GM19324 (cell line): ENCODE measurements at regions not wholly inside any gene's neighbourhood (a gene's known extent, or its start where the extent isn't known, plus 50 kb on each side); places are given as distances from the start of the nearest gene placed in this dataset.
"Not testable (repeated sequence)": the region's sequence is repeated elsewhere in the genome, so short reads cannot be mapped to it uniquely, and the experiment has no call there.

Source experiments
- ATAC-seq: cut with Tn5 transposase; IDR thresholded peaks from one replicate; pipeline ENCODE4 v1.9.1; 2021; ENCODE audit warnings: mild to moderate bottlenecking, moderate library complexity; ENCODE audit not compliant: unreplicated experiment, low FRiP score

DNA sequence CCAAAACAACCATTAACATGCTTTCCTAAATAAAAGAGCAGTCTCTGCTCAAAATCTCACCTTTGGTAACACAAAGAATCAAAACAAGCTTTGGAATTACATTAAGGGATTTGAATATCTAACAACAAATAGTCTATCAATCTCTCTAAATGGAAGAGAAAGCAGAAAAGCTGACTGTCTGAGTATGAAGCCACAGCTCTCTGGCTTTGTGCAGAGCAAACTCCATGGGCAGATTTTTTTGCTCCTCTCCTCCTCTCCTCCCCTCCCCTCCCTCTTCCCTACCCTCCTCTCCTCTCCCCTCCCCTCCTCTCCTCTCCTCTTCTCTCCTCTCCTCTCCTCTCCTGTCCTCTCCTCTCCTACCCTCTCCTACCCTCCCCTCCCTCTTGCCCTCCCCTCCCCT, 329.5 kb upstream of the ETAA1 start:
- no peak for ATAC-seq

GRCh38 chr2:67070826-67071225, 326.3 kb upstream of the ETAA1 start:
- no peak for ATAC-seq

GRCh38 chr2:67075056-67075455, 322.1 kb upstream of the ETAA1 start:
- ATAC-seq = no peak

- no peak for ATAC-seq
These were observed 321.4 kb upstream of the ETAA1 start for GRCh38 chr2:67075530-67076238.

DNA sequence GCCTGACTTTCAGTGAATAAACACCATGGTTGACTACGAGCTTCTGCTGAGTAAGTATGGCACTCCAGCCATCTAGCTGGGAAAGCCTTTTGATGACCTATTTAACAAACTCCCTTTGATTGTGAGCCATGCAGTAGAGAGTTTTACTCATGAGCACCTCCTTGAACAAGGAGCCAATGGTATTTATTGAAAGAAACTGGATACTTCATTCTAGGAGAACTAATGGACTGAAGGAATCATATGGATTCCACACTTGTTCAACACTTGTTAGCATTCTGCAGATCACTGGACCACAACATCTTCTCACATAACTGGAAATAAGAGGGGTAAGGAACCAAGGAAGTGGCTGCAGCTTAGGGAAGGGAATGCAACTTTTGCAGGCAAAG, 320.9 kb upstream of the ETAA1 start:
- no peak for ATAC-seq

DNA sequence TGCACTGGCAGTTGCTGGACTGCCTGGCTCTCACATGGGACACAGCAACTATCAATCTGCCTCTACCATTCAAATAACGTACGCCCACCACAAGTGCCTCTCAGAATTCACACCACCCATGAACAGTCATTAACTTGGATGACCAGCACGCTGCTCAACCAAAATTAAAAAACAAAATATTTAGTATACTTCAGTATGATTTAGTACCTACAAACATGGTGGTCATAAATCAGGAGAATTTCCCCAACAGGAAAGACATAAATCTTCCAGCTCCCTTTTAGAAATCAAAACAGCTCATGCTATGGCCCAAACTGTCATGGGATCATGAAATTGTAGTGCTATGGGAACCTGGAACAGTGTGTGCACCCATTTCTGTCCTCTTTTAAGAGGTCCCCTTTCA, 317.4 kb upstream of the ETAA1 start:
- no peak for ATAC-seq

DNA sequence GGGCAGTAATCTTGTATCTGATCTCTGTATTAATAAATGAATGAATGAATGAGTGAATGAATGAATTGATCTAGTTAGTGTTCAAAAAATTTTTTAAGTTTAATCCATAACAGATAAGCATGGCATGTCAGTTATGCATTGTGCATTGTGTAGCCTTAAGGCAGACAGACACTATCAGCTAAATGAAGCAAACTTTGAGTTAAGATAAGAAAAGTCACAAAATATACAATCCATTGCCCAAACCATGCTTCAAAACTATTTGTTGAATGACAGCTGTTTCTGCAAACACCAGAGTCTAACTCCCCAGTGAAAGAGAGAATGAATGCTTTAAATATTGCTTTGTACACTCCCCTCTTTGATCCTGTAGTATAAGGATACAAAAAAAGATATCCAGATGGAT, 314.3 kb upstream of the ETAA1 start:
- no peak for ATAC-seq

- ATAC-seq = no peak
These were observed 313.2 kb upstream of the ETAA1 start for GRCh38 chr2:67083951-67084350.

- no peak for ATAC-seq
These were observed 312.0 kb upstream of the ETAA1 start for GRCh38 chr2:67085146-67085545.

DNA sequence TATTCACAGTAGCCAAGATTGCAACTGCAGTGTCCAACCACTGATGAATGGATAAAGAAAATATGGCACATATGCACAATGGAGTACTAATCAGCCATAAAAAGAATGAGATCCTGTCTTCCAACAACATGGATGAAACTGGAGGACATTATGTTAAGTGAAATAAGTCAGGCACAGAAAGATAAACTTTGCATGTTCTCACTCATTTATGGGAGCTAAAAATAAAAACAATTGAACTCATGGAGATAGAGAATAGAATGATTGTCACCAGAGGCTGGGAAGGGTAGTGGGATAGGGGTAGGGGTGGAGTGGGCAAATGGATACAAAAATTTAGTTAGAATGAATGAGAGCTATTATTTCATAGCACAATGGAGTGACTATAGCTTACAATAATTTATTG, 305.5 kb upstream of the ETAA1 start:
- no peak for ATAC-seq

GRCh38 chr2:67095121-67095520, 302.0 kb upstream of the ETAA1 start:
- no peak for ATAC-seq

DNA sequence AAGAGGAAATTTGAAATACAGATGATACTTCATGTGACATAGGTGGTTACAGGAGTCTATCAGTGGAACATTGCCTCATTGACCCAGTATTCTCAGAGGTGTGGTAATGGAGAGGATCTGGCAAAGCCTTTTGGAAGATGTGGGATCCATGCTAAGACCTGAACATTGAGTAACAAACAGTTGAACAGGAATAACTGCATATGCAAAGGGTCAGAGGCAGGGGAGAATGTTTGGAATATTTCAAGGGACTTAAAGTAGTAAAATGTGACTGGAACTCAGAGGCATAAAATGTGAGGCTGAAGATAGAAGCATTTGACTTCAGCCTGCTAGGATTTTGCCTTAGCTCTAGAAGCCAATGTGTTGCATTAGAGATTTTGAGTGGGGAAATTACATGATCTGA, 300.2 kb upstream of the ETAA1 start:
- ATAC-seq = no peak

- ATAC-seq = no peak
These were observed 294.0 kb upstream of the ETAA1 start for GRCh38 chr2:67103157-67103556.

DNA sequence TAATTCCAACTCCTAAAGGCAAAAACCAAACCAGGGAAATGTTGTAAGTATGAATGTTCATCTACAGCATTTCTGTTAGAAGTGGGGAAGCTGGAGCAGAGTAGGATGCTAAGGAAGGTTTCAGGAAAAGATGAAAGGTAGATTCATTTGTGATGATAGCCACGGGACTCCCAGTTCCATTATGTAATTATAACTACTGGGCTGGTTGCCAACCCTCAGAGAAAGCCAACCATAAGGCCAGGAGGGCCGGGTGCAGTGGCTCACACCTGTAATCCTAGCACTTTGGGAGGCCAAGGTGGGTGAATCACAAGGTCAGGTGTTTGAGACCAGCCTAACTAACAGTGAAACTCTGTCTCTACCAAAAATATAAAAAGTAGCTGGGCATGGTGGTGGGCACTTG, 288.9 kb upstream of the ETAA1 start:
- ATAC-seq = no peak

DNA sequence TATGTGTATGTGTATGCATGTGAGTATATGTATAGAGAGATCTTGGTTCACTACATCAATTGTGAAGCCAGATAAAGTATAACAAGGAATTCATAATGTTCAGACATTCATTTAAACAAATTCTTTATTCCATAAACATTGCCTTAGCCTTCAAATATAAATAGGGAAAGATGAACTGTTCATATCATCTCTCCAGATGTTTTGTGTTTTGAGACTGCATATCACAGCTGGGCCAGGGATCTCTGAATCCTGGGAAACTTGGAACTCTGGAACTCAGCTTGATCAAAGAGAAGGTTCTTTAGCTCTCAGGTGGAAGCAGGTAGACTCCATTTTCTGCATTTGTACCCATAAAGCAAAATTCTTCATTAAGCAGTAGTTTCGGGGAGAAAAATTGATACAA, 272.6 kb upstream of the ETAA1 start:
- no peak for ATAC-seq

GRCh38 chr2:67130531-67131256, 266.4 kb upstream of the ETAA1 start:
- no peak for ATAC-seq

DNA sequence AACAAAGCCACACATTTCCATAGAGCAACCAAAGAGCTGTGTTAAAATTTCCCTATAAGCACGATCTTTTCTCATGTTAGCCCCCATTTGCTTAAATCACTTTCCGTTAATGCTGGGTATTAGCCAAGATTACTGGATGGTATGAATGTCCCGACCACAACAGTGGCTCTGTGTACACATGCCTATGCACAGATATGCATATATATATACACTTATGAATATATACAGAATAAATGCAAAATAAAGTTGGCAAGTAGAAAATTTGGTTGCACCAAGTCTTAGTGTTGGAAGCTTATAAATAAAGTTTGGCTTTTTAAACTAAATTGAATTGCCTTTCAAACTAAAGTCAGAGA, 265.9 kb upstream of the ETAA1 start:
- ATAC-seq = no peak

DNA sequence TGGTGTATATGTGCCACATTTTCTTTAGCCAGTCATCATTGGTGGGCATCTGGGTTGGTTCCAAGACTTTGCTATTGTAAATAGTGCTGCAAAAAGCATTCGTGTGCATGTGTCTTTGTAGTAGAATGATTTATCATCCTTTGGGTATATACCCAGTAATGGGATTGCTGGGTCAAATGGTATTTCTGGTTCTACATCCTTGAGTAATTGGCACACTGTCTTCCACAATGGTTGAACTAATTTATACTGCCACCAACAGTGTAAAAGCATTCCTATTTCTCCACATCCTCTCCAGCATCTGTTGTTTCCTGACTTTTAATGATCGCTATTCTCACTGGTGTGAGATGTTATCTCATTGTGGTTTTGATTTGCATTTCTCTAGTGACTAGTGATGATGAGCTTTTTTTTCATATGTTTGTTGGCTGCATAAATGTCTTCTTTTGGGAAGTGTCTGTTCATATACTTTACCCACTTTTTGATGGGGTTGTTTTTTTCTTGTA, 264.6 kb upstream of the ETAA1 start:
- ATAC-seq = not testable (repeated sequence)

GRCh38 chr2:67135208-67135607, 261.9 kb upstream of the ETAA1 start:
- ATAC-seq = no peak

- ATAC-seq = no peak
These were observed 259.4 kb upstream of the ETAA1 start for GRCh38 chr2:67137699-67138098.

DNA sequence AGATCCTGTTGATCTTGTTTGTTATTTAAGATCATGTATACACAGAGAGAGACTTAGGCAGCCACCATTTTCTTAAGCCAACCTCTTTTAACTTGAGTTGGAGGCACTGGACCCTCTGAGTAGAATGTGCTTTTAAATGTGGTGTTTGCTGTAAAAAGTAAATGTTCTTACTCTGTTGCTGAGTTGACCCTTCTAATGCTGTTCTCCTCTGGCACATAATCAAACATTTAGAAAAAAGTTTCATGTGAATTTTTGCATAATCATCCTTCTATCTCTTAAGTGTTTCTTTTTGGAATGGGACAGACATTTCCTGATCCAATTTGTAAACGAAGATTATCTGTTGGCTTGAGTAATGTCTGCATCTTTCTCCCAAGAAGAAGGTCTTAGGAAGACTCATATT, 255.1 kb upstream of the ETAA1 start:
- no peak for ATAC-seq

DNA sequence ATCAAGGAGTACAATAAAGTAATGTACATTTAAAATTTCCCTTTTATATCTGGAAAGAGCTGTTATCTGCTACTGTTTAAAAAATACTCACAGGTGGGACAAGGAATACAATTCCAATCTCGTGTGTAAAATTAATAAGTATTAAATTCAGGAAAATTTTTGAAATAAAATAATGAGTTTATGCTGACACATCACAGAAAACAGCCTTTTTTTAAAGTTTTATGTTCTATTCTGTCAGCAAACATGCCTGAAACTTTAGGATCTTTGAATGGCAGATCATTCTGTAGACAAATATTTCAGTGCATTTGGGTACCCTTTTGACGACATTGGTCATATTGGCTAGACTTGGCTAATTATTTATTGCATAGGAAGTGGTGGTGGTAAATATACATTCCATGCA, 254.4 kb upstream of the ETAA1 start:
- ATAC-seq = no peak
